Right renal pelvis (tissue), 4 donors: ENCODE measurements at regions not wholly inside any gene's neighbourhood (a gene's known extent, or its start where the extent isn't known, plus 50 kb on each side); places are given as distances from the start of the nearest gene placed in this dataset.
"Not testable (repeated sequence)": the region's sequence is repeated elsewhere in the genome, so short reads cannot be mapped to it uniquely, and the experiment has no call there.

Experiments used
- DNase-seq, 4 donors: peaks; one replicate each; pipeline ENCODE4 v3.0.0-alpha.2; 2013; ENCODE audit warnings: low read depth in 4 of 4, low spot score in 3 of 4, missing footprints in 1 of 4

DNA sequence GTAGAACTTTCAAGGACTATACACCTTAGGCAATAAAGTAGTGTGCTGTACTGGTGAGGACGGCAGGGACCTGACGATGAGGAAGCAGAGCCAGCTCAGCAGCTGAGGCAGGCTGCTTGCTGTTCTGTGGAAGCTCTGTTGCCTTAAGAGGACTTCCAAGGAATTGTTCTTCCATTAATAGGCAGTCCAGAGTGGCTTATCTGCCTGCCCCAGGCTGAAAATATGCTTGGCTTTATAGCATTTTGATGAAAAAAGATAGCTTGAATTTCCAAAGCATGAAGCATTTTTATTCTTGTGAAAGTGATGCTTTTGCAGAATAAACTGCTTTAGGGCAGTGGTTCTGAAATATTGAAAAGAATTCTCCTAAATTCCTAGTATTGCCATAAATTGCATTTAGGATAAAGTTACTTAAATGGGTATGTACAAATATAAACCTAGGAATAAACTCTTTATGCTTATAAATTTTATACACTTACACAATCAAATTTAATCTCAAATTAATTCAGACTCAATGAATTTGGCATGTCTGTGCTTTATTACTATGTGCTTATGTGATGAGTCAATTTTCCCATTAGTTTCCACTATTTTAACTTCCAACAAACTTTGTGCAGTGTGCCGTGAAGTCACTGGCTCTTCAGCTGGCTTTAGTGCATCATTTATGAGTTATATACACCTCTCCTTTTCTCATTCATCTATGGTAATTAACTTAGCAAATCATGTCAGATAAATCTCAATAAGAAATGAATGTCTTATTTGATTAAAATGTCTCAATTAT, 231.0 kb upstream of the RASGRP1 start:
- no peak for DNase-seq

DNA sequence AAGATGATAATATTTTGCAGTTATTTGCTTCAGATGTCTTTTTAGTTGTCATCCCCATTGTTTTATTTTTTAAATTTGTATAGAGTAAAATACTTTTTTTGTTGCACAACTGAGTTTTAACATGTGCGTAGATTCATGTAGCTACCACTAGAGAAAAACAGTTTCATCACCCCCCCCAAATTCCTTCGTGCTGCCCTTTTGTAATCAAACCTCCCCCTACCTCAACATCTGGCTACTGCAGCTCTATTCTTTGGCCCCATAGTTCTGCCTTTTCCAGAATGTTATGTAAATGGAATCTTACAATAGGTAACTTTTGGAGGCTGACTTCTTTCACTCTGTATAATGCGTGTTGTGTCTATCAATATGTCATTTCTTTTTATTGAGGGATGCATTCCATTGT, 232.0 kb upstream of the RASGRP1 start:
- no peak for DNase-seq

DNA sequence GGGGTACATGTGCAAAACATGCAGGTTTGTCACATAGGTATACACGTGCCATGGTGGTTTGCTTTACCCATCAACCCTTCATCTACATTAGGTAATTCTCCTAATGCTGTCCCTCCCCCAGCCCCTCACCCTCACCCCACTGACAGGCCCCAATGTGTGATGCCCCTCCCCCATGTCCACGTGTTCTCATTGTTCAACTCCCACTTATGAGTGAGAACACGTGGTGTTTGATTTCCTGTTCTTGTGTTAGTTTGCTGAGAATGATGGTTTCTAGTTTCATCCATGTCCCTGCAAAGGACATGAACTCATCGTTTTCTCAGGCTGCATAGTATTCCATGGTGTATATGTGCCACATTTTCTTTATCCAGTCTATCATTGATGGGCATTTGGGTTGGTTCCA, 232.9 kb upstream of the RASGRP1 start:
- not testable (repeated sequence) for DNase-seq

DNA sequence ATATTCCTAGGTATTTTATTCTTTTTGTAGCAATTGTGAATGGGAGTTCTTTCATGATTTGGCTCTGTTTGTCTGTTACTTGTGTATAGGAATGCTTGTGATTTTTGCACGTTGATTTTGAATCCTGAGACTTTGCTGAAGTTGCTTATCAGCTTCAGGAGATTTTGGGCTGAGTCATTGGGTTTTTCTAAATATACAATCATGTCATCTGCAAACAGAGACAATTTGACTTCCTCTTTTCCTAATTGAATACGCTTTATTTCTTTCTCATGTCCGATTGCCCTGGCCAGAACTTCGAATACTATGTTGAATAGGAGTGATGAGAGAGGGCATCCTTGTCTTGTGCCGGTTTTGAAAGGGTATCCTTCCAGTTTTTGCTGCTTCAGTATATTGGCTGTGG, 234.6 kb upstream of the RASGRP1 start:
- not testable (repeated sequence) for DNase-seq

DNA sequence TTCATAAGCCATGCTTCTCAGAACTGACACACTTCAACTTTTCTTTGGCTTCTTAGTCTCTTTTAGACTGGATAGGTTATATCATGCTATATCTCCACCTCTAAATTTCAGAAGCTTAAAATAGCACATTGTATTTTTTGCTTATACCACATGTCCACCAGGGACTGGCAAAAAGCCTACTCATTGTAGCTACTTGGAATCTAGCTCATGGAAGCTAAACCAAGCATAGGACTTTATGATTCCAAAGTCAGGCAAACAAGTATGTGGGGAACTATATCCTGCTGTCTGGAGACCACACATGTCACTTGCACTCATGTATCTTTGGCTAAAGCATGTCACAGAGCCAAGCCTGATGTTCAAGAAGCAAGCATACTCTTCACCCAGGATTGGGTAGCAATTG, 245.0 kb upstream of the RASGRP1 start:
- no peak for DNase-seq

DNA sequence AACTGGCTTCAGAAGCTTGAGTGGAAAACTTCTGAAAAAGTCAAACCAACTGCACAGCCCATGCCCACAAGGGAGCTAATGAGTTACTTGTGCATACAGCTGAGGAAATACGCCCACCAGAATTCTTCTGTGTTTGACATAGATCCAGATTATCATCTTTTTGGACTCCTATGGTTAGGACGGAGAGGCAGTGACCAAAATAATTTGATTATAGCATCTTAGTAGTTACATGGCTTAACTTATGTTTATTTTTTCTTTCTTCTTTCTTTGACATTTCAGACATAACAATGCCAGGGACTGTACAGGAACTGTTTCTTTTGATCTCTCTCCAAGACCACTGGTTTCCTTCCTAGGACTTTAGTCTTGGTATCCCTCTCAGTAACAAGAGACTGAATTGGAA, 246.1 kb upstream of the RASGRP1 start:
- no peak for DNase-seq

DNA sequence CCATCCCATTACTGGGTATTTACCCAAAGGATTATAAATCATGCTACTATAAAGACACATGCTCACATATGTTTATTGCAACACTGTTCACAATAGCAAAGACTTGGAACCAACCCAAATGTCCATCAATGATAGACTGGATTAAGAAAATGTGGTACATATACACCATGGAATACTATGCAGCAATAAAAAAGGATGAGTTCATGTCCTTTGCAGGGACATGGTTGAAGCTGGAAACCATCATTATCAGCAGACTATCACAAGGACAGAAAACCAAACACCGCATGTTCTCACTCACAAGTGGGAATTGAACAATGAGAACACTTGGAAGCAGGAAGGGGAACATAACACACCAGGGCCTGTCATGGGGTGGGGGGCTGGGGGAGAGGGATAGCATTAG, 249.6 kb upstream of the RASGRP1 start:
- DNase-seq: not testable (repeated sequence)

DNA sequence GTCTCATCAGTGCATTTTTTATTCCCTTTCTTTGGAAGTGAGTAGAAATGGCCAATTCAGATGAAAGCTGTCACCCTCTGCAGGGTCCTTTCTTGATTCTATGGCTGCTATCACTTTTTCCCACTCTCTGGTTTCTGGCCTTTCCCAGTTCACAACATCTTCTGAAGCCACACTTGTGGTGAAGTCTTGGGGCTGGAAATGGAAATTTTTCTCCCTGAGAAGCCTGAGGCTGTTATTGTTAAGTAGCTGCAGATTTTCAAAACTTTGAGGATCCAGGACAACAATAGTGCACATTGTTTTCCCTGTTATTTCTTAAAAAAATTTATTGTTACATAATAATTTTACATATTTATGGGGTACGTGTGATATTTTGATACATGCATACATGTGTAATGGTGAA, 250.3 kb upstream of the RASGRP1 start:
- no peak for DNase-seq

DNA sequence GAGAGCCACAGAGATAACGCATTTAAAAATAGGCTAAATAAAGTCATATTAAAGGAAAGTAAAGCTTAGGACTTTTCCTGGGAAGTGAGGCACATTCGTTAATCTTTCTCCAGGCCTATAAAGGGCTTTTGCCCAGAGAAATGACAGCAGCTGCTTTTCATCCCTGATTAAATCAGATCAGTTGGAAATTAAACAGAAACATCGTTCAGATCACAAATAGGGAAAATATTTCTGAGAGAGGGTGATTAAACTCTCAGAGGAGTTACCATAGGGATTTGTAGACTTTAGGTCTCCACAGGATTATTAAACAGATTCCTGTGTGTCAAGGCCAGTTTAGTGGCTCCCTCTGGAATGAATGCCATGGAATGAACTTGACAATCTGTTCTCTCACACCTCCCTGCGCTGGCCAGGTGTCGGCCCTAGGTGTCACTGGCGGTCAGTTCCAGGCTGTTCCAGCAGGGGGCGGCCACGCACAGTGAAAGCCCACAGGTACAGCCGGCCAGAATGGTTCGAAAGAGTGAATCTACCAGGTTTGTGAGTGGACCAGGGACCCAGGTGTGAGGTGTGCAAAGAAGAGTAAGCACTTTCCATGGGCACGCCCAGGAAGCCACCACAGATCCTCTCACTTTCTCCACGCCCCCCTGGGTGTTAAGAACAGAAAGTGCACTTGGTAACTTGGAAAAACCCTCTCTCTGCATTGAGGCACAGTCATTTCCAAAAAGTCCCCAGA, 253.0 kb upstream of the RASGRP1 start:
- peak; percentile 56 to 77 (median 62) for DNase-seq

DNA sequence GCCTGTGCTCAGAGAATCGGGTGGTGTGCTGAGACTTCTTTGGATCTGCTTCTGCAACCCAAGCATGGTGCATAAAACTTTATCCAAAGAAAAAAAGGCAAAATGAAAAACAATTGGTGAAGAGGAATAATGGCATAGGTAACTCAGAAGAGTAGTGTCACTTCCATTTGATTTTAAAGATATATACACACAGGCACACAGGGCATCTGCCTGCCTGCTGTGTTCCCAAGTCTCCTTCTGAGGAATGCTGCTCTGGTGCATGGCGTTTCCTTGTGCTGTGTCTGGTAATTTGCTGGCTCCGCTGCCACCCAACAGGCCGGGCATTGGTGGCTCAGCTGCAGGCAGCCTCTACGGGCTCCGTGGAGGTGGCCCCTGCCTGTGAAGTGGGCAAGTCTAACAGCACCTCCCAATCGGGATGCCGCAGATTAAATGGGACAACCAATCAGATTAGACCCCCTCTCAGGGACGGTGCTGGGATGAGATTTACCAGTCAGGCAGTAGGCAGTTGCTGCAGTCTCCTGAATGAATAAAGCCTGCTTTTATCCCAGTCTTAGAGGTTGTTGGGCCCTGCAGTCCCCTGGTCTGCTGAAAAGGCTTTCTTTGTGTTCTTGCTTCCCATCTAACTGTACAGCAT, 253.7 kb upstream of the RASGRP1 start:
- no peak for DNase-seq

DNA sequence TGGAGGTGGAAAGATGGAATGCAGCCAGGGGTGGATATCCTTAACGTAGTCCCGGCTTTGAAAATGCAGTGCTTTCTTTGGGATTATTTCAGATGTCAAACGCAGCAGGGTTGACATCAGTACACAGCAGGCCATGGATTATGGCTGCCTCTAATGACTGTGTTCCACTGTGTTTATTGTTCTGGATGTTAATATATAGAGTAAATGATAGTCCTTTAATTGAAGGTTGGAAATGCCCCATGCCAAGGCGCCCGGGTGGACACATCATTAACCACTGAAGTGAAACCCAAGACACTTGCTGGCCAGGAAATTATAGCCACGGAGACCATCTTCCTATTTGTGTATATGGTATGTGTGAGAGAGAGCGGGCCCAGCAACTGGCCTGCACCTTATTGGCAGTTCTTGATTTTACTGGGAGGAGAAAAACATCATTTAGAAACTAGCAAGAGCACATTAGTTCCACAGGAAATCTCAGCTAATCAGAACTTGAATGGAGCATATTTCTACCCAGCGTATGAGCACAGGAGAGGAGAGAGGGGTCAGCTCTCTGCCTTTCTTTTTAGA, 254.9 kb upstream of the RASGRP1 start:
- no peak for DNase-seq

DNA sequence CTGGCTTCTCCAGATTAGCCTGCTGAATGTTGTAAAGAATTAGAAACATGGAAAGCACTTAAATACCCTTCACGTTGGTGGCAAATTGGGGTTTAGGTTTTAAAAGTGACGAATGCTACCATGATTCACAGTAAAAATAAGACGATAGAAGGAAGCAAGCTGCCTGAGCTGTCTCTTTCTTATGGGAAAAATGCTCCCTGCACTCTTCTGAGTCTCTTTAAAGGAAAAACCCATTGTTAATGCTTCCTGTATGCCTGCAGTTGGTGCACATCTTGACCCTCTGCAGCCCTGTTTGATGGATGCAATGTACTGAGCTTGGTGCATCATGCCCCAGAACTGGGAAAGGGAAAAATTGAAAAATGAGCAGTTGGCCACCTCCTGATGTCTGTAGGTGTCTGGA, 258.6 kb upstream of the RASGRP1 start:
- no peak for DNase-seq

DNA sequence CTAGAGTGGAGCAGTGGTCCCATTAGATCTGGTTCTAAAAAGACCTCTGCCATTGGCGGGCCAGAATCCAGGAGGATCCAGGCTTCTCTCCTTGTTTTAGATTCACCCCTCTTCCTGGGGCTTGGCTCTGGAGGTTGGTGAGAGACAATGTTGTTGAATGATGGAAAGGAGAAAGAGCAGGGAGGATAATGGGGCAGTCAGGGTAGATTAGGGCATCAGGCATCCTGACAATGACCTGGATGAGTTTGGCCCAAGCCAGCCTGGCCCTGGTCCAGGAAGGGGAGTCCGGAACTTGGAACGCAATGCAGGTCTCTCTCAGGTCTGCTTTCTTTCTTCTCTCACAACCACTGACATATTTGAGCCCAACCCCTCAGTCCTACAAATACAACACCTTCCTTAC, 260.1 kb upstream of the RASGRP1 start:
- no peak for DNase-seq

DNA sequence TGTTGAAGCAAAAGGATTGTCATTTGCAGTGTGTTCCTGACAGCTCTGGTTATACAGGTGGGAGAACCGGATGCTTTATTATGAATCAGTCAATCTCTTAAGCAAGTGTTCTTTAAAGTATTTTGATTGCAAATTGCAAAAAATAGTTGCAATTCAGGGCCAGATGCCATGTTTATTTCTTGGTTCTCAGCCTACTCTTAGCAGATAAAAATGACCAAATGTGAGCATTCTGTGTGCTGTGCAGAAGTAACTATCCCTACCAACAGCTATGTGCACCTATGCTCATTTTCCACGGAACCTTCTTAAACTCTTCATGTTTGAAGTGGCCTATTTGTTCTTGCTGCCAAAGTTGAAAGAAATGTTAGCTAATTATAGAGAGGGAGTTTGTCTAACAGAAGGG, 262.3 kb upstream of the RASGRP1 start:
- no peak for DNase-seq

DNA sequence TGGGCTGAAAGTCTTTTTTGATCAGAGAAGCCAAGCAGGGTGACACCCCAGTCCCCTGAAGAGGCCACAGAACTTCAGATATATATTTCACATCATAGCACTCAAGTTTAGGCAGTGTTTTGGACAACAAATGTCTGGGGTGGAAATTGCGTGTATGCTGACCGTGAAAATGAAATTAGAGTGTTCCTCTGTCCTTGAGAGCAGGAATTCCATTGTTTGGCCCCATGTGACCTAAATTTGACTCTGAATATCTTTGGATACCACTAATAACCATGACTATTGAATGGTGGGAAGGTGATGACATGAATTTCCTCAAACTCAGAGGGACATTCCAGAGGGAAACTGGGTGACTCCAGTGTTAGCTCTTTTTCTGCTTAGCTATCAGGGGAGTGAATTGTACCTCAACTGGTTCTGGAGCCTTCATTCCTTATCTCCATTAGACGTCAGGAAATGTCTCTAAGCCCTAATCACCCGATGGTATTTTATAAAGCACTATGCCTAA, 263.5 kb upstream of the RASGRP1 start:
- no peak for DNase-seq

DNA sequence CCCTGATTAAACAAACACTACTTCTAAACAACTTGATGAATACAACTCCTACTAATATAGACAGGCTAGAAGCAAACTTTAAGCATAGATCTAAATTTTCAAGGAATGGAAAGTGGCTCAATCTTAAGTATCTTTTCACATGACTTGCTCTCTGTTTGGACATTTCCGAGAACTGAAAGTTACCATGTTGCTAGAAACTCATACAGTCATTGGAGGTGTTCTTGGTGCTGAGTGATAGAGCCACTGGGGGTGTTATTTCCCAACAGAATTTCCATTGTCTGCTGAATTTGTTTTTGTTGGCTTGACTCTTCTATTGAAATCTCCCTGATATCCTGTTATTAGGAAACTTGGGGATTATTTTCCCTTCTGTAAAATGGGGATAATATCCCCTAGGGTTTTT, 264.5 kb upstream of the RASGRP1 start:
- no peak for DNase-seq

DNA sequence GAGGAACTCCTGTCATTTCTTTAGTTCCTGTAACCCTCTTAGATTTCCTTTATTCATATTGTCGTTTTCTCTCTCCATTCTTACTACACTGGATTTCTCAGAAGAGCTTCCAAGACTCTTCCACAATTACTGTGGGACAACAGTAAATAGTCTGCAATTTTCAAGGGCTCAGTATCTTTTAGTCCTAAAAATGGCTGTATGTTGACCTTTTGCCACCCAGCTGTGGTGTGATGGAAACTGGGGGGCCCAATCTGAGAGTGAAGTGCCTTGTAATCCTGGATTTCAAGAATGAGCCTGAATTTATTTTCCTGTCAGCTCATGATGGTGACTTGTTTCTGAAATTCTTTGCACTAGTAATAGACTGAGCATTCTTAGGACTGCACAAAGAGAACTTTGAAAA, 277.6 kb upstream of the RASGRP1 start:
- DNase-seq: no peak

DNA sequence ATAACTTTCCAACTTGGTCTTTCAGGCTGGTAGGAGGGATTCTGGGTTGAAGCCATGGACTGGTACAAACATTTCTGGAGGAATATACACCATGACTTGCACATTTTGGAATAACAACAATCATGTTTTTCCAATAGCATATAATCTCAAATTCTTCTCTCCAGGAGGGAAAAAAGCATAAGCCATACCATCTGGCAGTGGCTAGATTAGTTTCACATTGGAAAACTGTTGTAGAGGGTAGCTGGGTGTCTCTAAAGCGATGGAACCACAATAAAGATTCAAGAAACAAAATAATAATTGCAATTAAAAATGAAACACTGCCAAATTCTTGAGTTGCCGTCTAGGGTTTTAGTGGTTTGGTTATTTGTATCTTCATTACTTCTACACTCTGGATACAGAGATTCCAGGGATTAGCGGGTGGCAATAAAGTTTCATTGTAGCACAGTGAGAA, 278.5 kb upstream of the RASGRP1 start:
- DNase-seq: no peak

DNA sequence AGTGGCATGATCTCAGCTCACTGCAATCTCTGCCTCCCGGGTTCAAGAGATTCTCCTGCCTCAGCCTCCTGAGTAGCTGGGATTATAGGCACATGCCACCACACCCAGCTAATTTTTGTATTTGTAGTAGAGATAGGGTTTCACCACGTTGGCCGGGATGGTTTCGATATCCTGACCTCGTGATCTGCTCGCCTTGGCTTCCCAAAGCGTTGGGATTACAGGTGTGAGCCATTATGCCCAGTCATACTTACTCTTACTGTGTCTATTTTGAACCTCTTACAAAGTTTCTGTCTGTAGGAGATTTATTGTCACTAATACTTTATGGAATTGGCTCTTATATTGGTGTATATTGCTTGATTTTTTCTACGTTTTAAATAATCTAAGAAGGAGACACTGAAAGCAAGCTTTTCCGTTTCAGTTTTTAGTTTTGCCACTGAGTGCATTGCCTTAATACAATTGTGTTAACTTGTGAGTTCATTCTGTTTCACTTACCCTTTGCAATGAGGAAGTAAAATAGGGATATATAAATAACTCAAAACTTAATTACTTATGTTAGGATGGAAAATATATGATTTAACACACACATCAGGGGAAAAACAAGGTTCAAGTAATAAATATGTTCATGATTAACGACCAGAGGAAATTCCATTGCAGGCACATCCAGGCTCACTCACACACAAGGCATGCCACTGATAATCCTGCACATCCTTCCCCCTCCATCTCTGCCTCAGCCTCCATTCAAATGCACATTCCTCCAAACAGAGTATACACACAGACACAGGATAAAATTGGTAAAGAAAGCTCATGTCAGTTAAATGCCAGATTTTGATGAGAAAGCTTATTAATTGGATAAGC, 279.3 kb upstream of the RASGRP1 start:
- DNase-seq: peak in 2 of 4 donors; percentile 14 to 33

DNA sequence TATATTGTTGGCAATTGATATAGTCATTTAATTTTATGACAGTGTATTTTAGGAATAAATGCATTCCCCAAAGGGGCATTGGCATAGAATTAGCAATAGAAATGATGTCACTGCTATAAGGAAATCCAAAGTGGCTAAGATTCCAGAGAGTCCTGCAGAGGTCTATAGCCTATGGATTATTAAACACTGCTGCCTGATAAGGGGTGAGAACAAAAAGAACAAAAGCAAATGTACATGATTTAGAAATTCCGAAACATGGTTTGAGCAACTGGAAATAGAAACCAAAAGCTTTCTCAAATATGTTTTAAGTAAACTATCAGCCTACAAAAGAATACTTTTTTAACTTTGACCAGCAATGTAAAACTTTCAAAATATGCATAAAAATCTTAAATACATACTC, 280.1 kb upstream of the RASGRP1 start:
- no peak for DNase-seq
